ENCODE measurements at regions not wholly inside any gene's neighbourhood (a gene's known extent, or its start where the extent isn't known, plus 50 kb on each side); places are given as distances from the start of the nearest gene placed in this dataset.

DNA sequence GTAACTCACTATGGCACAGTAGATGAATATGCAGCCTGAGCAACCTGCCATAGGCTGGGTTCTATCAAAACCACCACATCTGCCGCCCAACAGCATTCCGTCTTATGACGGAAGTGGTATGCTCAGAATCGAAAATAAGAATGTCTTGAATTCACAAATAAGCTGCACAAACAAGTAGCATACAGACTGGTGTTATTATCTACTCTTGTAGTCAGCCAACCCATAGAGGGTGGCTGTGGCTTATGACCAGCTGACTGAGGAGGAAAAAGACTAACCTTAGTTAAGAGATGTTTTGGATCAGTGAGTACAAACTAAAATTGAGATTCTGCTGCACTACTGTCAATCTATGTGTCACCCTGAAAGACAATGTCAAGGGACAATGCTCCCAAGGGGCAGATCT is 1255.1 kb upstream of the EYS start:
- no peak overlapping the region for H3K4me3 ChIP-seq (ENCODE audit: control insufficient read depth, low read depth, low read length)
- no peak for DNase-seq (ENCODE audit: low read depth)
- TF ChIP-seq, protein P1, sequence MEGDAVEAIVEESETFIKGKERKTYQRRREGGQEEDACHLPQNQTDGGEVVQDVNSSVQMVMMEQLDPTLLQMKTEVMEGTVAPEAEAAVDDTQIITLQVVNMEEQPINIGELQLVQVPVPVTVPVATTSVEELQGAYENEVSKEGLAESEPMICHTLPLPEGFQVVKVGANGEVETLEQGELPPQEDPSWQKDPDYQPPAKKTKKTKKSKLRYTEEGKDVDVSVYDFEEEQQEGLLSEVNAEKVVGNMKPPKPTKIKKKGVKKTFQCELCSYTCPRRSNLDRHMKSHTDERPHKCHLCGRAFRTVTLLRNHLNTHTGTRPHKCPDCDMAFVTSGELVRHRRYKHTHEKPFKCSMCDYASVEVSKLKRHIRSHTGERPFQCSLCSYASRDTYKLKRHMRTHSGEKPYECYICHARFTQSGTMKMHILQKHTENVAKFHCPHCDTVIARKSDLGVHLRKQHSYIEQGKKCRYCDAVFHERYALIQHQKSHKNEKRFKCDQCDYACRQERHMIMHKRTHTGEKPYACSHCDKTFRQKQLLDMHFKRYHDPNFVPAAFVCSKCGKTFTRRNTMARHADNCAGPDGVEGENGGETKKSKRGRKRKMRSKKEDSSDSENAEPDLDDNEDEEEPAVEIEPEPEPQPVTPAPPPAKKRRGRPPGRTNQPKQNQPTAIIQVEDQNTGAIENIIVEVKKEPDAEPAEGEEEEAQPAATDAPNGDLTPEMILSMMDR (conservative IDR thresholded peaks at IDR 0.05; ENCODE audit: control insufficient read depth, insufficient read depth, low read depth, low read length): no peak

DNA sequence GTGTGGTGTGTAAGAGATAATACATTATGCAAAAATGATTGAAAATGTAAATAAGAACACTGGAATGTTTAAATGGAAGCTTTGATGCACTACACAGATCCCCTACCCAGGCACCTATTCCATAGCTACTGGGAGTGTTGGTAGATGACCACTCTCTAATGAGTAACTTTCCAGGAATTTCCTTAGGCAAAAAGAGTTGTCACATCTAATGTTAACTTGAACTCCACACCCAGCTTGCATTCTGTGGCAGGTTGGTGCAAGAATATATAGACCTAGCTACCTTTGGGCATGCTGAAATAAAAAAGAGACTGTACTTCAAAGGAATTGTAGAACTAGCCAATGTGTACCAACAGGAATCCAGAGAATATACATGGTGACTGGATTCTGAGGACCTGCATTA is 1254.2 kb upstream of the EYS start:
- no peak for DNase-seq (ENCODE audit: low read depth)
- no peak overlapping the region for H3K4me3 ChIP-seq (ENCODE audit: control insufficient read depth, low read depth, low read length)
- TF ChIP-seq, protein P1 (conservative IDR thresholded peaks at IDR 0.05; ENCODE audit: control insufficient read depth, insufficient read depth, low read depth, low read length): no peak

DNA sequence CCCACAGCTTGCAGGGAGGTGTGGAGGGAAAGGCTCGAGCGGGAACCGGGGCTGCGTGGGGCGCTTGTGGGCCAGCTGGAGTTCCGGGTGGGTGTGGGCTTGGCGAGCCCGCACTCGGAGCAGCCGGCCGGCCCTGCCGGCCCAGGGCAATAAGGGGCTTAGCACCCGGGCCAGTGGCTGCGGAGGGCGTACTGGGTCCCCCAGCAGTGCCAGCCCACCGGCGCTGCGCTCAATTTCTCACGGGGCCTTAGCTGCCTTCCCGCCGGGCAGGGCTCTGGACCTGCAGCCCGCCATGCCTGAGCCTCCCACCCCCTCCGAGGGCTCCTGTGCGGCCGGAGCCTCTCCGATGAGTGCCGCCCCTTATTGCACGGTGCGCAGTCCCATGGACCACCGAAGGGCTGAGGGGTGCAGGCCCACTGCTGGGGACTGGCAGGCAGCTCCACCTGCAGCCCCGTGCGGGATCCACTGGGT is 1242.2 kb upstream of the EYS start:
- DNase-seq (ENCODE audit: low read depth): no peak
- TF ChIP-seq, protein P1 (conservative IDR thresholded peaks at IDR 0.05; ENCODE audit: control insufficient read depth, insufficient read depth, low read depth, low read length): no peak
- H3K4me3 ChIP-seq (ENCODE audit: control insufficient read depth, low read depth, low read length): no peak overlapping the region

DNA sequence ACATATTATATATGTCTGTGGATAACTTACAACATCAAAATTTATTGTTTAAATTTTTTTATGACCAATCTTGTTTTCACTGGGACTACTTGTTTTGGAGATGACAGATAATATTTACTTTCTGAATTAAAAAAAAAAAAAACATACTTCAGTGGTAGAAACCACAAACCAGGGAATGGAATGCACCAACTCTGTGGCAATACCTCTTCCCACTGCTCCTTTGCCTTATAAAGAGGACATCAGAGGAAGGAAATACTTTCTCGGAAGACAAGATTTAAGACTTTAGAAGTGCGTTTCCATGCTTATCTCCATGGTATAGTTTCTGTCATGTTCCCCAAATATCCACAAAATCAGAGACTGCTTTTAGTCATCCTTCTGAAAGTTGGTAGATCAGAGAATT is 1241.1 kb upstream of the EYS start:
- TF ChIP-seq, protein P1 (conservative IDR thresholded peaks at IDR 0.05; ENCODE audit: control insufficient read depth, insufficient read depth, low read depth, low read length): no peak
- no peak for DNase-seq (ENCODE audit: low read depth)
- H3K4me3 ChIP-seq (ENCODE audit: control insufficient read depth, low read depth, low read length): no peak overlapping the region

DNA sequence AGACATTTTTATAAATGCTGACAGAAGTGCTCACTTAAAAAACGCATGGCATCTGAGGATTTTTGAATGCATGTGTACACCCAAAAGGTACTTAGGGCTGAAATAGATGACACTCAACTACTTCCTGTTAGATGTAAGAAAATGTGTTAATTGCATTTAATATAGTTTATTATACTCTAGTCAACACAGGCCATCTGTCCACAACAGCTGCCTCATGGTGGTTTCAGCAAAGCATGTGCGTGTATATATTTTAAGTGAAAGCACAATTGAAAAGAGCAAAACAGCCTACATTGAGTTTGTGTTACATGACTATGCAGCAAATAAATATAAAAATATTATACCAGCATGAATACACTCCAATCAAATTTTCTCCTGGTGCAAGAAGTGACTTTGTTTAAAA is 1233.0 kb upstream of the EYS start:
- DNase-seq (ENCODE audit: low read depth): no peak
- H3K4me3 ChIP-seq (ENCODE audit: control insufficient read depth, low read depth, low read length): no peak overlapping the region
- TF ChIP-seq, protein P1 (conservative IDR thresholded peaks at IDR 0.05; ENCODE audit: control insufficient read depth, insufficient read depth, low read depth, low read length): no peak

DNA sequence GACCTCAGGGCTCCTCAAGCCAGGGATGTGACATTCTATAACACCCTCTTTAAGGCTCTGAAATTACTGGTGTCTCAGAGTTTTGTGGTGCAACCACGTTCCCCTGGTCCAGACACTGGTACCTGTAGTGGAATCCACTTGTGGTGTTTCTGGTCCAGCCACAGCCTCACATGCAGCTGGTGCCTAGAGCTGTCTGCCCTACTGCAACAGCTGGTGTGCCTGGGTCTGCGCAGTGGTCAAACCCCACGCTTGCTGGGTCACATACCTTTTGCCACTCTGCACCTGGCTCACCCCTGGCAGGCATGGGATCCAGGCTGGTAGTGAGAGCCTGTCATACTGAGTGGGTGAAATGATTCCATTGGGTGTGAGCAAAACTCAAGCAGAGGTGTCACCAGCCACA is 1230.2 kb upstream of the EYS start:
- TF ChIP-seq, protein P1 (conservative IDR thresholded peaks at IDR 0.05; ENCODE audit: control insufficient read depth, insufficient read depth, low read depth, low read length): no peak
- H3K4me3 ChIP-seq (ENCODE audit: control insufficient read depth, low read depth, low read length): no peak overlapping the region
- no peak for DNase-seq (ENCODE audit: low read depth)

DNA sequence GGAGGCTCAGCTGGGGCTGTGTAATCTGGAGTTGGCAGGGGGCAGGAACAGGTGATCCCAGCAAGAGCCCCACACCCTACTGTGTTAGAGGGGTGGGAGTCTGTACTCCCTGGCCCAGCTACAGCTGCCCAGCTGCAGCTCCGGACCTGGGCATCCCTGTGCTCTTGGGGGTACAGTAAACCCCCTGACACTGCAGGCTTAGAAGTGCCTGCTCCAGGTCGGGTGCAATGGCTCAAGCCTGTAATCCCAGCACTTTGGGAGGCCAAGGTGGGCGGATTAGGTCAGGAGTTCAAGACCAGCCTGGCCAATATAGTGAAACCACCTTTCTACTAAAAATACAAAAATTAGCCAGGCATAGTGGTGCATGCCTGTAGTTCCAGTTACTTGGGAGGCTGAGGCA is 1228.6 kb upstream of the EYS start:
- H3K4me3 ChIP-seq (ENCODE audit: control insufficient read depth, low read depth, low read length): no peak overlapping the region
- no peak for DNase-seq (ENCODE audit: low read depth)
- TF ChIP-seq, protein P1 (conservative IDR thresholded peaks at IDR 0.05; ENCODE audit: control insufficient read depth, insufficient read depth, low read depth, low read length): no peak
